ENCODE measurements at regions not wholly inside any gene's neighbourhood (a gene's known extent, or its start where the extent isn't known, plus 50 kb on each side); places are given as distances from the start of the nearest gene placed in this dataset.

DNA sequence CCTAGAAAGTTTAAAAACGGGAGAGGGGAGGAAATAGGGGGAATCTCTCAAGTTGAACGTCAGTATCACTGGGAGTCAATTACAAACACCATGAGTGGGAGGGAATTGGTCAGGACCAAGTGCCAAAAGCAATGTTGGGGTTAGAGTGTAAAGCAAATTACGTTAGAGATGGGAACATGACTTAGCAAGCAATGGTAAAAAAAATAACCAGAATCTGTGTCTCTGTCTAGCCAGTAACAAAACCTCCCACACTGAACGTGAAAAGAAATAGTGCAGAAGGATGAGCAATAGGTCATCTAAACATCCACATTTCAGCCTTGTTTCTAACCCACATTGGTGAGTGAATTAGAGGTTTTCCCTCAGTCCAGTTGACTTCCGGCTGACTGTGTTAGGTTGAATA is 242.2 kb downstream of the COG6 start:
- H3K9ac ChIP-seq (ENCODE audit: control insufficient read depth, insufficient read depth, low read length) = no peak overlapping the region
- 37% methylated on average over 5 of the region's 5 CpGs for WGBS (ENCODE audit: insufficient coverage, insufficient replicate concordance, low lambda C conversion rate, missing lambda C conversion rate)
- no TSS peak for BruUV-seq (replicated peaks)

More for the DNA sequence above, 242.2 kb downstream of the COG6 start:
- SMC1A ChIA-PET (ENCODE audit: uncharacterized antibody, unreplicated experiment) = no interaction called here
- Histone ChIP-seq H3K27ac (ENCODE audit: control insufficient read depth, insufficient read depth) (no peak overlapping the region), H3K36me3 (ENCODE audit: control insufficient read depth in 2 of 2, insufficient read depth in 2 of 2, low read length in 1 of 2) (no peaks in the 10 kb centered on the region), H3K27me3 (replicated peaks in 1 of 2; ENCODE audit: control insufficient read depth in 2 of 2, insufficient read depth in 2 of 2, low read length in 1 of 2) (no peaks in the 10 kb centered on the region), H2AFZ (ENCODE audit: control insufficient read depth, low read depth, low read length) (no peak overlapping the region), H3K4me3 (no peak overlapping the region), H3K4me2 (ENCODE audit: control insufficient read depth, insufficient read depth) (no peak overlapping the region), H3K79me2 (ENCODE audit: control insufficient read depth, insufficient read depth, low read length) (no peaks in the 10 kb centered on the region), H4K20me1 (ENCODE audit: control insufficient read depth, insufficient read depth) (no peaks in the 10 kb centered on the region), H3K9me3 (replicated peaks; ENCODE audit: control insufficient read depth, insufficient read depth, low read length) (no peaks in the 10 kb centered on the region), H3K4me1 (ENCODE audit: control insufficient read depth, insufficient read depth, low read length) (no peaks in the 10 kb centered on the region)
- TF ChIP-seq JUNB (IDR thresholded peaks at IDR 0.05) (no peak), TAF1 (IDR thresholded peaks at IDR 0.05; ENCODE audit: borderline replicate concordance, low read depth, low read length) (no peak), NR2C1 (IDR thresholded peaks at IDR 0.05) (no peak), STAT1 (conservative IDR thresholded peaks at IDR 0.05) (no peak), MYC (IDR thresholded peaks at IDR 0.05; ENCODE audit: insufficient read depth, insufficient read length, insufficient replicate concordance, low read length, severe bottlenecking) (no peak), HDGF (IDR thresholded peaks at IDR 0.05) (no peak), RCOR1 (conservative IDR thresholded peaks at IDR 0.05; ENCODE audit: low read depth, low read length) (no peak), NFYB (IDR thresholded peaks at IDR 0.05; ENCODE audit: insufficient read depth, low read depth, low read length) (no peak), YY1 (IDR thresholded peaks at IDR 0.05; ENCODE audit: low read depth, low read length) (no peak), SMARCA5 (IDR thresholded peaks at IDR 0.05) (no peak), BMI1 (IDR thresholded peaks at IDR 0.05; ENCODE audit: borderline replicate concordance) (no peak), HDAC2 (IDR thresholded peaks at IDR 0.05) (no peak)
- TF ChIP-seq, protein P1, sequence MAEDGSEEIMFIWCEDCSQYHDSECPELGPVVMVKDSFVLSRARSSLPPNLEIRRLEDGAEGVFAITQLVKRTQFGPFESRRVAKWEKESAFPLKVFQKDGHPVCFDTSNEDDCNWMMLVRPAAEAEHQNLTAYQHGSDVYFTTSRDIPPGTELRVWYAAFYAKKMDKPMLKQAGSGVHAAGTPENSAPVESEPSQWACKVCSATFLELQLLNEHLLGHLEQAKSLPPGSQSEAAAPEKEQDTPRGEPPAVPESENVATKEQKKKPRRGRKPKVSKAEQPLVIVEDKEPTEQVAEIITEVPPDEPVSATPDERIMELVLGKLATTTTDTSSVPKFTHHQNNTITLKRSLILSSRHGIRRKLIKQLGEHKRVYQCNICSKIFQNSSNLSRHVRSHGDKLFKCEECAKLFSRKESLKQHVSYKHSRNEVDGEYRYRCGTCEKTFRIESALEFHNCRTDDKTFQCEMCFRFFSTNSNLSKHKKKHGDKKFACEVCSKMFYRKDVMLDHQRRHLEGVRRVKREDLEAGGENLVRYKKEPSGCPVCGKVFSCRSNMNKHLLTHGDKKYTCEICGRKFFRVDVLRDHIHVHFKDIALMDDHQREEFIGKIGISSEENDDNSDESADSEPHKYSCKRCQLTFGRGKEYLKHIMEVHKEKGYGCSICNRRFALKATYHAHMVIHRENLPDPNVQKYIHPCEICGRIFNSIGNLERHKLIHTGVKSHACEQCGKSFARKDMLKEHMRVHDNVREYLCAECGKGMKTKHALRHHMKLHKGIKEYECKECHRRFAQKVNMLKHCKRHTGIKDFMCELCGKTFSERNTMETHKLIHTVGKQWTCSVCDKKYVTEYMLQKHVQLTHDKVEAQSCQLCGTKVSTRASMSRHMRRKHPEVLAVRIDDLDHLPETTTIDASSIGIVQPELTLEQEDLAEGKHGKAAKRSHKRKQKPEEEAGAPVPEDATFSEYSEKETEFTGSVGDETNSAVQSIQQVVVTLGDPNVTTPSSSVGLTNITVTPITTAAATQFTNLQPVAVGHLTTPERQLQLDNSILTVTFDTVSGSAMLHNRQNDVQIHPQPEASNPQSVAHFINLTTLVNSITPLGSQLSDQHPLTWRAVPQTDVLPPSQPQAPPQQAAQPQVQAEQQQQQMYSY (CRISPR knock-in tag; IDR thresholded peaks at IDR 0.05) = no peak
- TF ChIP-seq, protein P2, sequence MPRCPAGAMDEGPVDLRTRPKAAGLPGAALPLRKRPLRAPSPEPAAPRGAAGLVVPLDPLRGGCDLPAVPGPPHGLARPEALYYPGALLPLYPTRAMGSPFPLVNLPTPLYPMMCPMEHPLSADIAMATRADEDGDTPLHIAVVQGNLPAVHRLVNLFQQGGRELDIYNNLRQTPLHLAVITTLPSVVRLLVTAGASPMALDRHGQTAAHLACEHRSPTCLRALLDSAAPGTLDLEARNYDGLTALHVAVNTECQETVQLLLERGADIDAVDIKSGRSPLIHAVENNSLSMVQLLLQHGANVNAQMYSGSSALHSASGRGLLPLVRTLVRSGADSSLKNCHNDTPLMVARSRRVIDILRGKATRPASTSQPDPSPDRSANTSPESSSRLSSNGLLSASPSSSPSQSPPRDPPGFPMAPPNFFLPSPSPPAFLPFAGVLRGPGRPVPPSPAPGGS (IDR thresholded peaks at IDR 0.05; ENCODE audit: borderline replicate concordance, insufficient read depth, low read depth, low read length, poor library complexity, severe bottlenecking) = no peak
- TF ChIP-seq, protein P3, sequence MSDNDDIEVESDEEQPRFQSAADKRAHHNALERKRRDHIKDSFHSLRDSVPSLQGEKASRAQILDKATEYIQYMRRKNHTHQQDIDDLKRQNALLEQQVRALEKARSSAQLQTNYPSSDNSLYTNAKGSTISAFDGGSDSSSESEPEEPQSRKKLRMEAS (IDR thresholded peaks at IDR 0.05; ENCODE audit: low read depth, low read length) = no peak
- TF ChIP-seq, protein P4, sequence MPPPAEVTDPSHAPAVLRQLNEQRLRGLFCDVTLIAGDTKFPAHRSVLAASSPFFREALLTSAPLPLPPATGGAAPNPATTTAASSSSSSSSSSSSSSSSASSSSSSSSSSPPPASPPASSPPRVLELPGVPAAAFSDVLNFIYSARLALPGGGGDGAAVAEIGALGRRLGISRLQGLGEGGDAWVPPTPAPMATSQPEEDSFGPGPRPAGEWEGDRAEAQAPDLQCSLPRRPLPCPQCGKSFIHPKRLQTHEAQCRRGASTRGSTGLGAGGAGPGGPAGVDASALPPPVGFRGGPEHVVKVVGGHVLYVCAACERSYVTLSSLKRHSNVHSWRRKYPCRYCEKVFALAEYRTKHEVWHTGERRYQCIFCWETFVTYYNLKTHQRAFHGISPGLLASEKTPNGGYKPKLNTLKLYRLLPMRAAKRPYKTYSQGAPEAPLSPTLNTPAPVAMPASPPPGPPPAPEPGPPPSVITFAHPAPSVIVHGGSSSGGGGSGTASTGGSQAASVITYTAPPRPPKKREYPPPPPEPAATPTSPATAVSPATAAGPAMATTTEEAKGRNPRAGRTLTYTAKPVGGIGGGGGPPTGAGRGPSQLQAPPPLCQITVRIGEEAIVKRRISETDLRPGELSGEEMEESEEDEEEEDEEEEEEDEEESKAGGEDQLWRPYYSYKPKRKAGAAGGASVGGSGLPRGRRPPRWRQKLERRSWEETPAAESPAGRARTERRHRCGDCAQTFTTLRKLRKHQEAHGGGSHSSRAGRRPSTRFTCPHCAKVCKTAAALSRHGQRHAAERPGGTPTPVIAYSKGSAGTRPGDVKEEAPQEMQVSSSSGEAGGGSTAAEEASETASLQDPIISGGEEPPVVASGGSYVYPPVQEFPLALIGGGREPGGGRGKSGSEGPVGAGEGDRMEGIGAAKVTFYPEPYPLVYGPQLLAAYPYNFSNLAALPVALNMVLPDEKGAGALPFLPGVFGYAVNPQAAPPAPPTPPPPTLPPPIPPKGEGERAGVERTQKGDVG (CRISPR knock-in tag; IDR thresholded peaks at IDR 0.05) = no peak
- RAD21 ChIA-PET (ENCODE audit: unreplicated experiment) = no interaction called here
- in situ Hi-C loops (cut with MboI) (no loop called here), intact Hi-C loops (cut with micrococcal nuclease; ENCODE audit: unreplicated experiment) (no loop called here)
- POLR2A ChIA-PET = no interaction called here
- DNase-seq (ENCODE audit: low read depth, low spot score) = no peak
- no peak for FAIRE-seq
- CTCF ChIA-PET = no interaction called here
- no peak for ATAC-seq
